ENCODE measurements at regions not wholly inside any gene's neighbourhood (a gene's known extent, or its start where the extent isn't known, plus 50 kb on each side); places are given as distances from the start of the nearest gene placed in this dataset.

DNA sequence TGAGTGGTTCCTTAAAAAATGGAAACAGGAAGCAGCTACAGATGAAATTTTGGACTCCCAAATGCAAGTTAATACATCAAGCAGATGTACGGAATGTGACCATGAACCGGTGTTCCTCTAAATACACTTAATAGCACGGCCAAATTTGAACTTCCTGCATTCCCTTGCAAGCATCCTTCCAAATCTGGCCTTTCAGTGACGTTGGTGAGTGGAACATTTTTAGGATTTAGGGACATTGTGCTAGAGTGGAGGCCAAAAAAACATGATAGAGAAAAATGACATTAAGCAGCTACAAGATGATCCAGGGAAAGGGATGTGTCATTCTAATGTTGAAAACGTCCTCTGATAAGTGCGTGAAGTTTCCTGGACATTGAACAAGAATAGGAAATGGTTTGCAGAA, 62.1 kb downstream of the CTAGE1 start:
- DNase-seq (ENCODE audit: low spot score): no peak

DNA sequence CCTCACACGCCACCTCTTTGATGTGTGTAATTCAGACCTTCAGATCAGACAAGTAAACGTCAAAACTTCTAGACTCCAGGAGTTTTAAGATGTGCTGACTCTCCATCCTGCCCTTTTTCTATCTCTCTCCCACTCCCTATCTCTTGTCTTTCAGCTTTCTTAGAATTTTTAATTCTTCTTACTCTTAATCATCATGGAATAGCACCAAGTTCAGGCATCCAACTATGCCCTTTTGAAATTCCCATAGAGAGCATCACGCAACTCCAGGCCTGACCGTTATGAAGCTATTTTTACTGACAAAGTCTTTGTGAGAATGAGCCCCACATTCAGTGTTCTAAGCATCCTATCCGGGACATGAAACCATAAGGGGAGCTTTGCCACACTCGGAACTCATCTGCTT, 62.6 kb downstream of the CTAGE1 start:
- DNase-seq (ENCODE audit: low spot score): no peak

DNA sequence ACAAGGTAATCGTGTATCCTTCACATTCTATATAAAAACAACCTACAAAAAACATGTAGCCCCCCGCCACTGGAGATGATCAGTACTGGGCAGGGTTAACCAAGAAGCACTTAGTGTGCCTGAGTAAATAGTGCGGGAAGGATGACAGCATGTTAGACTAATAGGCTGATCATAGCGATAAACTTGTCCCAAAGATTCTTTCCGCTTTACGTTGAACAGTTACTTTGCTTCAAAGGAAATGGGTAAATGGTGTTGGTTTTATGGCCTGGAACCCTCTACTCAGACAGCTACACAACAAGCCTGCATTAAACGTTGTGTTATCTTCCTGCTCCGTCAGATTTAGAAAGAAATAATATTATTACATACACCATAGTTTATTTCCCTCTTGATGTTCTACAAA, 67.7 kb downstream of the CTAGE1 start:
- DNase-seq (ENCODE audit: low spot score): no peak

- no peak for DNase-seq (ENCODE audit: low spot score)
These were observed 68.3 kb downstream of the CTAGE1 start for GRCh38 chr18:22349317-22349898.

GRCh38 chr18:22348521-22349316, 69.0 kb downstream of the CTAGE1 start:
- DNase-seq (ENCODE audit: low spot score): peak; percentile 73

- no peak for DNase-seq (ENCODE audit: low spot score)
These were observed 69.9 kb downstream of the CTAGE1 start for GRCh38 chr18:22347606-22348511.

DNA sequence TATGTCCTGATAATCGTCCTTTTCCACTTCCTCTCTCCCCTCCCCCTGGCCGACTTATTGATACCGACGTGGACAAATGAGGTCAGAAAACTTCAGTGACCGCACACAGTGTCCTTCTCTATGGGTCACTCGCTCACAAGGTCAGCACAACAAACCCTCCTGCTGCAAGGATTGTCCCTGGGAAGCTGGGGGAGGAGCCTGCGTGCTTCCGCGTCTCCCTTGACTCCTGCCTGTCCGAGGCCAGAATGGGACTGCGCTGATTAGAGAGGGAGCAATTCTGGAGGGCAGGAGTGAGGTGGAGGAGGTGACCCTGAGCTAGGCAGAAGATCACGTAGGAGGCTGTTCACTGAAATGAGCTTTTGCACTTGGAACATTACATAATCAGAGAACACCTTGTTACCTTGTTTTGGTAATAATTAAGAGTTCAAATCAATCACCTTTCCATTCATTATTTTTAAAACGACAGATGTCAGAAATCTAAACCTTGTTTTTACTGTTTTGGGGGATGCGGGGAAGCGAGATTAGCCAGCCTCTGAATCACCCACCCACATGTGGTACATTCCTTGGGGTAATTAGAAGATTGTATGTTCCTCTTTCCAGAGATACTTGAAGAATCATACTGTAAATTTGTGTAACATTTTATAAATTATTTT, 70.6 kb downstream of the CTAGE1 start:
- peak; percentile 57 for DNase-seq (ENCODE audit: low spot score)

- DNase-seq (ENCODE audit: low spot score): peak; percentile 63
These were observed 71.2 kb downstream of the CTAGE1 start for GRCh38 chr18:22346401-22346952.

- DNase-seq (ENCODE audit: low spot score): no peak
These were observed 72.0 kb downstream of the CTAGE1 start for GRCh38 chr18:22345718-22346117.

- DNase-seq (ENCODE audit: low spot score): no peak
These were observed 72.6 kb downstream of the CTAGE1 start for GRCh38 chr18:22344908-22345670.

DNA sequence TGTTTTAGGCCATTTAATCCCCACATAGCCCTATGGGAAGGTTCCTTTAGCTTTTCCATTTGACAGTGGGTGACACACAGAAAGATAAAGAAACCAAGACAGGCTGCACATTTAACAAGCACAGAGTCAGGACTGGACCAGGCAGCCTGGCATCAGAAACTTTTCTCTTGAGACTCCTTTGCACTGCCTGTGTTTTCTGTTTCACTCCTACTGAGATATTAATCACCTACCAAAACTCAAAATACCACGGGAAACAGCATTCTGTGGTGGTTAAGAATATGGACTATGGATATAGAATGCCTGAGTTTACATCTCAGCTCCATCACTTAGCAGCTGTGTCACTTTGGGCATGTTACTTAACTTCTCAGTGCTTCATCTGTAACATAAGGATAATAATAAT, 73.3 kb downstream of the CTAGE1 start:
- no peak for DNase-seq (ENCODE audit: low spot score)

DNA sequence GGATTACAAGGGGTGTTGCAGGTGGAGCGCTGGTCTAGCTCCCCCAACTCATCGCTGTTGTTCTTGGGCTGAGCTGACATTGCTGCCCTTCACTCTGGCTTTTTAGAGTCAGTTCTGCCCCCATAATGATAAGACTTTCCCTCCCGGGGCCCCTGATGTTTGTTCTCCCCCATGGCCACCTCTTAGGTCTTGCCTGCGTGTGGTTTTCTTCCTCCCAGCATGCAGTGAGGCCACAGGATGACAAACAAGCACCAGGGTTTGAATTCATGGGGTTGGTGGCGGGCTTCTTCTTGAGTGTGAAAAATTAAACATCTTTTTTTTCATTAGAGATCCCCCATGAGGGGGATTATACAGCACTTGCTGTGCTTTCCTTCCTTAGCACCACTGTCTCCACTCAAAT, 74.1 kb downstream of the CTAGE1 start:
- DNase-seq (ENCODE audit: low spot score): no peak

GRCh38 chr18:22342625-22343024, 75.1 kb downstream of the CTAGE1 start:
- peak; percentile 93 for DNase-seq (ENCODE audit: low spot score)

DNA sequence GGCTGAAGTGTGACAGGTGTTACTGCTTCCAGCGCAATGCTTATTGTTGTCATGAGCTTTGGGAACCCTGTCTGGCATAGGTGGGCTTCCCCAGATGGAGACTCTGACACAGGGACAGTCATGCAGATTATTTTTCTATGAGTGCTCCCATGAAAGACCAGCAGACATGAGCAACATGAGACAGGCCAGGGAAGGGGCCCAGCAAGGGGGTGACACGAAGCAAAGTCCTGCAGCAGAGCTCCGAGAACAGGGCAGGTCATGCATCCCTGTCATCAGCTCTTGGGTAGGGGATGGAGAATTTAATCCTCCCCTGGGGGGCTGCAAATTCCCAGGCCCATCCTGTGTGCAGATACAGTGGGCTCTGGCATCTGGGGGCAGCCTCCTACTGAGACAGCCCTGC, 77.4 kb downstream of the CTAGE1 start:
- no peak for DNase-seq (ENCODE audit: low spot score)

- no peak for DNase-seq (ENCODE audit: low spot score)
These were observed 77.8 kb downstream of the CTAGE1 start for GRCh38 chr18:22339913-22340312.

DNA sequence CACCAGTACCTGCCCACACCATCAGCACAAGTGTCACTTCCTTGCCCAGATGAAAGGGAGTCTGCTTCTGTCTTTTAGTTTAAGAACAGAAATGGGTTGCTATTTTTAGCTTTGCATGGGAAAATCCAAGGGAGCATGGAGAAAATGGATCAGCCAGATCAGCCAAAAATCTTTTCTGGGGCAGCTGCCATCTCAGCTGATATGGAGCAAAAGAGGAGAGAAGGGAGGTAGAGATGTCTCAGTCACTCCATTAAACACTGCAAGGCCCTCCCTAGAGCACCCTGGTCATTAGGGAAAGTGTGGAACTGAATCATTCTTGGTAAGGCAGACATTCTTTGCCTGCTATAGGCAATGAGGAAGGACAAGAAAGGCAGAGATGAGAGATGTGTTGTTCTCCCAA, 79.9 kb downstream of the CTAGE1 start:
- no peak for DNase-seq (ENCODE audit: low spot score)

GRCh38 chr18:22337306-22337705, 80.4 kb downstream of the CTAGE1 start:
- no peak for DNase-seq (ENCODE audit: low spot score)

DNA sequence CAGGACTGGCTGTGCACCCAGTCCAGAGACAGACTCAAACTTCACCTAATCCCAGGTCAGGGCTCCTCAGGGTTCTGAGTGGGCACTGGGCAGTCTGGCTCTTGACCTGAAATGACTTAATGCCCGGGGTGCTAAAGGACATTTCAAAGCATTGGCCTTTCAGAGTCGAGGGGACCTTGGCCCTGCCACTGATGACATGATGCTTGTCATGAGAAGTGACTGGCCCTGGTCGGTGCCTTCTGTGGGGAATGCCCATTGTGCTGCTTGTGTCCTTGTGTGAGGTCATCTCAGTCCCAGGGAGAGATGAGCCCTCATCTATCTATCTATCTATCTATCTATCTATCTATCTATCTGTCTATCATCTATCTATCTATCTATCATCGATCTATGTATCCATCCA, 81.3 kb downstream of the CTAGE1 start:
- DNase-seq (ENCODE audit: low spot score): no peak

- DNase-seq (ENCODE audit: low spot score): no peak
These were observed 82.0 kb downstream of the CTAGE1 start for GRCh38 chr18:22335731-22336198.

- DNase-seq (ENCODE audit: low spot score): no peak
These were observed 83.1 kb downstream of the CTAGE1 start for GRCh38 chr18:22334567-22334966.

DNA sequence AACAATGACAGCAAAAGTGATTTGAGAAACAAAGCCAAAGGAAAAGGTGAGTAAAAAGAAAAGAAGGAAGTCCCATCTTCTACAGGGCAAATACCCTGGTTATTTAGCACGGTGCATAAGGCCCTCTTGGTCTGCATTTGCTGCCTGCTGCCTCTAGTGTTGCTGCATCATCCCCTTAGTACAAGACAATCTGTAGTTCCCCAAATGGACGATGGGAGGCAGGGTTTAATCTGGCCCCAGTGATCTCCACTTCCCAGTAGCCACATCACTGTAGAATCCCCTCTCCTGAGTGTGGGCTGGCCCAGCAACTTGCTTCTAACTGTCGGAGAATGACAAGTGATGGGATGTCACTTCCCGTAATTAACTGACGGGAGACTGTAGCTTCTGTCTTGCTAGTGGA, 85.1 kb downstream of the CTAGE1 start:
- DNase-seq (ENCODE audit: low spot score): peak; percentile 24

Measured in H4 (cell line).